SK-N-SH treated with all-trans-retinoic acid at 6 μM for 48 hours (cell line): ENCODE measurements at regions not wholly inside any gene's neighbourhood (a gene's known extent, or its start where the extent isn't known, plus 50 kb on each side); places are given as distances from the start of the nearest gene placed in this dataset.
A peak's percentile ranks its signal among the peaks of the same experiment; 100 is the strongest.

Experiments used
- ATAC-seq: fragments of 200-7000 bp; cut with Tn5 transposase; 3 replicates; pipeline ENCODE4 v1.9.1; 2020; ENCODE audit warnings: mild to moderate bottlenecking, moderate library complexity
- ARNTL ChIP-seq: fragments of 450-650 bp; formaldehyde crosslinking; IDR thresholded peaks from 2 replicates; pipeline ENCODE4 v1.5.0; 2020; ENCODE audit warnings: low read depth, mild to moderate bottlenecking, moderate library complexity, borderline replicate concordance
- CREB5 ChIP-seq: fragments of 250-450 bp; sonication (Bioruptor Pico); IDR thresholded peaks from 2 replicates; pipeline ENCODE4 v1.5.1; 2020; ENCODE audit warnings: low read depth, mild to moderate bottlenecking, moderate library complexity
- CSDC2 ChIP-seq: fragments of 250-450 bp; sonication (Bioruptor Pico); IDR thresholded peaks from 2 replicates; pipeline ENCODE4 v1.5.0; 2020; ENCODE audit warnings: mild to moderate bottlenecking, moderate library complexity
- ESRRG ChIP-seq: fragments of 250-450 bp; sonication (Bioruptor Pico); IDR thresholded peaks from 2 replicates; pipeline ENCODE4 v1.6.1; 2021; ENCODE audit warnings: mild to moderate bottlenecking
- GLIS3 ChIP-seq: fragments of 250-450 bp; sonication (Bioruptor Pico); IDR thresholded peaks from 2 replicates; pipeline ENCODE4 v1.5.0; 2020; ENCODE audit warnings: mild to moderate bottlenecking, moderate library complexity
- ISL1 ChIP-seq: fragments of 250-450 bp; sonication (Bioruptor Pico); IDR thresholded peaks from 2 replicates; pipeline ENCODE4 v2.1.2; 2022; ENCODE audit warnings: mild to moderate bottlenecking, moderate library complexity
- POU6F1 ChIP-seq: fragments of 250-450 bp; sonication (Bioruptor Pico); IDR thresholded peaks from 2 replicates; pipeline ENCODE4 v1.8.0; 2021; ENCODE audit warnings: low read depth, mild to moderate bottlenecking, moderate library complexity, borderline replicate concordance
- PPARA ChIP-seq: fragments of 250-450 bp; sonication (Bioruptor Pico); IDR thresholded peaks from 2 replicates; pipeline ENCODE4 v1.5.0; 2020; ENCODE audit warnings: mild to moderate bottlenecking, borderline replicate concordance
- RARB ChIP-seq: fragments of 250-450 bp; sonication (Bioruptor Pico); IDR thresholded peaks from 2 replicates; pipeline ENCODE4 v1.8.0; 2021; ENCODE audit warnings: mild to moderate bottlenecking, moderate library complexity
- SNAI2 ChIP-seq: fragments of 250-450 bp; sonication (Bioruptor Pico); IDR thresholded peaks from 2 replicates; pipeline ENCODE4 v1.5.0; 2020; ENCODE audit warnings: mild to moderate bottlenecking, moderate library complexity
- TCF4 ChIP-seq: fragments of 250-450 bp; sonication (Bioruptor Pico); IDR thresholded peaks from 2 replicates; pipeline ENCODE4 v1.8.0; 2021; ENCODE audit warnings: mild to moderate bottlenecking, moderate library complexity, borderline replicate concordance
- TOX ChIP-seq: fragments of 250-450 bp; sonication (Bioruptor Pico); IDR thresholded peaks from 2 replicates; pipeline ENCODE4 v1.8.0; 2021; ENCODE audit warnings: mild to moderate bottlenecking, moderate library complexity, borderline replicate concordance
- TSHZ2 ChIP-seq: fragments of 250-450 bp; sonication (Bioruptor Pico); IDR thresholded peaks from 2 replicates; pipeline ENCODE4 v1.5.0; 2020; ENCODE audit warnings: mild to moderate bottlenecking, moderate library complexity
- ZFP3 ChIP-seq: fragments of 250-450 bp; sonication (Bioruptor Pico); IDR thresholded peaks from 2 replicates; pipeline ENCODE4 v1.5.0; 2020; ENCODE audit warnings: mild to moderate bottlenecking, moderate library complexity
- ZFP30 ChIP-seq: fragments of 450-650 bp; formaldehyde crosslinking; IDR thresholded peaks from 2 replicates; pipeline ENCODE4 v1.5.0; 2022; ENCODE audit warnings: mild to moderate bottlenecking, moderate library complexity
- ZNF565 ChIP-seq: fragments of 450-650 bp; formaldehyde crosslinking; conservative IDR thresholded peaks from 2 replicates; pipeline ENCODE4 v1.5.0; 2020; ENCODE audit warnings: low read depth, mild to moderate bottlenecking, moderate library complexity
- ZNF70 ChIP-seq: fragments of 450-650 bp; formaldehyde crosslinking; IDR thresholded peaks from 2 replicates; pipeline ENCODE4 v1.5.0; 2020; ENCODE audit warnings: mild to moderate bottlenecking, moderate library complexity
- ZNF8 ChIP-seq: fragments of 450-650 bp; formaldehyde crosslinking; IDR thresholded peaks from 2 replicates; pipeline ENCODE4 v1.5.0; 2020; ENCODE audit warnings: mild to moderate bottlenecking, moderate library complexity
- TF ChIP-seq, protein P1 (sequence below): fragments of 250-450 bp; sonication (Bioruptor Pico); IDR thresholded peaks from 2 replicates; pipeline ENCODE4 v1.8.0; 2020; ENCODE audit warnings: mild to moderate bottlenecking, moderate library complexity, borderline replicate concordance
- TF ChIP-seq, protein P2 (sequence below): fragments of 250-450 bp; sonication (Bioruptor Pico); IDR thresholded peaks from 2 replicates; pipeline ENCODE4 v1.5.1; 2021; ENCODE audit warnings: mild to moderate bottlenecking, moderate library complexity

- no peak for TF ChIP-seq POU6F1
- TF ChIP-seq GLIS3 (CRISPR knock-in tag) = no peak
- no peak for TF ChIP-seq ZFP30 (CRISPR knock-in tag)
- no peak for TF ChIP-seq ZNF565 (CRISPR knock-in tag)
- no peak for TF ChIP-seq CSDC2
- TF ChIP-seq ISL1 = no peak
- no peak for TF ChIP-seq ZNF70
- TF ChIP-seq, all 23 proteins: peak for 0
Measured at GRCh38 chr13:39856714-39857113, 201.3 kb downstream of the COG6 start (continued).

GRCh38 chr13:39858794-39859193 is 203.3 kb downstream of the COG6 start:
- TF ChIP-seq CREB5 (CRISPR knock-in tag) (no peak), TOX (CRISPR knock-in tag) (no peak), SNAI2 (CRISPR knock-in tag) (no peak), RARB (CRISPR knock-in tag) (no peak), ISL1 (no peak), ESRRG (CRISPR knock-in tag) (no peak), TSHZ2 (CRISPR knock-in tag) (no peak), POU6F1 (no peak), GLIS3 (CRISPR knock-in tag) (no peak), ZFP30 (CRISPR knock-in tag) (no peak), PPARA (no peak), ARNTL (CRISPR knock-in tag) (no peak), ZNF8 (CRISPR knock-in tag) (no peak), ZFP3 (CRISPR knock-in tag) (no peak), CSDC2 (no peak), ZNF565 (CRISPR knock-in tag) (no peak)
- TF ChIP-seq, protein P1, sequence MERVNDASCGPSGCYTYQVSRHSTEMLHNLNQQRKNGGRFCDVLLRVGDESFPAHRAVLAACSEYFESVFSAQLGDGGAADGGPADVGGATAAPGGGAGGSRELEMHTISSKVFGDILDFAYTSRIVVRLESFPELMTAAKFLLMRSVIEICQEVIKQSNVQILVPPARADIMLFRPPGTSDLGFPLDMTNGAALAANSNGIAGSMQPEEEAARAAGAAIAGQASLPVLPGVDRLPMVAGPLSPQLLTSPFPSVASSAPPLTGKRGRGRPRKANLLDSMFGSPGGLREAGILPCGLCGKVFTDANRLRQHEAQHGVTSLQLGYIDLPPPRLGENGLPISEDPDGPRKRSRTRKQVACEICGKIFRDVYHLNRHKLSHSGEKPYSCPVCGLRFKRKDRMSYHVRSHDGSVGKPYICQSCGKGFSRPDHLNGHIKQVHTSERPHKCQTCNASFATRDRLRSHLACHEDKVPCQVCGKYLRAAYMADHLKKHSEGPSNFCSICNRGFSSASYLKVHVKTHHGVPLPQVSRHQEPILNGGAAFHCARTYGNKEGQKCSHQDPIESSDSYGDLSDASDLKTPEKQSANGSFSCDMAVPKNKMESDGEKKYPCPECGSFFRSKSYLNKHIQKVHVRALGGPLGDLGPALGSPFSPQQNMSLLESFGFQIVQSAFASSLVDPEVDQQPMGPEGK (CRISPR knock-in tag) = no peak
- TF ChIP-seq, protein P2, sequence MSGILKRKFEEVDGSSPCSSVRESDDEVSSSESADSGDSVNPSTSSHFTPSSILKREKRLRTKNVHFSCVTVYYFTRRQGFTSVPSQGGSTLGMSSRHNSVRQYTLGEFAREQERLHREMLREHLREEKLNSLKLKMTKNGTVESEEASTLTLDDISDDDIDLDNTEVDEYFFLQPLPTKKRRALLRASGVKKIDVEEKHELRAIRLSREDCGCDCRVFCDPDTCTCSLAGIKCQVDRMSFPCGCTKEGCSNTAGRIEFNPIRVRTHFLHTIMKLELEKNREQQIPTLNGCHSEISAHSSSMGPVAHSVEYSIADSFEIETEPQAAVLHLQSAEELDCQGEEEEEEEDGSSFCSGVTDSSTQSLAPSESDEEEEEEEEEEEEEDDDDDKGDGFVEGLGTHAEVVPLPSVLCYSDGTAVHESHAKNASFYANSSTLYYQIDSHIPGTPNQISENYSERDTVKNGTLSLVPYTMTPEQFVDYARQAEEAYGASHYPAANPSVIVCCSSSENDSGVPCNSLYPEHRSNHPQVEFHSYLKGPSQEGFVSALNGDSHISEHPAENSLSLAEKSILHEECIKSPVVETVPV (CRISPR knock-in tag) = no peak
- ATAC-seq = no peak

GRCh38 chr13:39859898-39860297 is 204.4 kb downstream of the COG6 start:
- TF ChIP-seq TCF4 (peak; percentile 77), ISL1 (no peak), TSHZ2 (CRISPR knock-in tag) (peak; percentile 53; the same call in 1 of the 2 replicates)
- ATAC-seq = no peak
